ENCODE measurements at regions not wholly inside any gene's neighbourhood (a gene's known extent, or its start where the extent isn't known, plus 50 kb on each side); places are given as distances from the start of the nearest gene placed in this dataset.

- H3K9me3 ChIP-seq (replicated peaks; ENCODE audit: control insufficient read depth, insufficient read depth, low read depth, low read length): no peaks in the 10 kb centered on the region
- ChIA-PET POLR2A (no interaction called here), CTCF (ENCODE audit: low intra/inter-chr PET ratio) (no interaction called here)
Observed at GRCh38 chr4:11337287-11337686, 91.4 kb downstream of the HS3ST1 start.

GRCh38 chr4:11336435-11336834, 92.3 kb downstream of the HS3ST1 start:
- H3K9ac ChIP-seq (ENCODE audit: insufficient read depth in 1 of 2, low read depth in 2 of 2, low read length in 2 of 2): no peak overlapping the region
- no peaks in the 10 kb centered on the region for H3K4me1 ChIP-seq (replicated peaks in 1 of 2; ENCODE audit: control insufficient read depth in 2 of 2, insufficient read depth in 2 of 2, low read length in 2 of 2)
- TF ChIP-seq ZNF764 (CRISPR knock-in tag; IDR thresholded peaks at IDR 0.05; ENCODE audit: low read depth) (no peak), NKRF (IDR thresholded peaks at IDR 0.05; ENCODE audit: borderline replicate concordance) (no peak), ZSCAN29 (IDR thresholded peaks at IDR 0.05) (no peak), FOXO4 (CRISPR knock-in tag; IDR thresholded peaks at IDR 0.05) (no peak), ZNF12 (CRISPR knock-in tag; IDR thresholded peaks at IDR 0.05) (no peak), MCM7 (IDR thresholded peaks at IDR 0.05) (no peak)
- no peak for DNase-seq (ENCODE audit: extremely low read depth in 1 of 4, low spot score in 3 of 4)
- H3K27me3 ChIP-seq (ENCODE audit: control insufficient read depth in 2 of 2, insufficient read depth in 2 of 2, low read length in 2 of 2): no peaks in the 10 kb centered on the region
- no peak for FAIRE-seq
- H3K9me1 ChIP-seq (ENCODE audit: control insufficient read depth, insufficient read depth, low read length): no peaks in the 10 kb centered on the region
- H3K36me3 ChIP-seq (ENCODE audit: control insufficient read depth, insufficient read depth, low read length): no peaks in the 10 kb centered on the region
- 0% methylated on average over 4 of the region's 4 CpGs for whole genome bisulfite sequencing (ENCODE audit: insufficient coverage, low coverage, missing lambda C conversion rate)
- no peak overlapping the region for H3K27ac ChIP-seq (ENCODE audit: extremely low read depth, low read depth, low read length)
- intact Hi-C loops (cut with micrococcal nuclease) (no loop called here), in situ Hi-C loops (cut with MboI) (no loop called here)
- H2AFZ ChIP-seq (ENCODE audit: low read depth, low read length): no peak overlapping the region
- no peaks in the 10 kb centered on the region for H3K9me3 ChIP-seq (replicated peaks; ENCODE audit: control insufficient read depth, insufficient read depth, low read depth, low read length)
- H3K4me3 ChIP-seq: no peak overlapping the region
- ChIA-PET CTCF (ENCODE audit: low intra/inter-chr PET ratio) (no interaction called here), POLR2A (no interaction called here)
- ATAC-seq: no peak
- H3K79me2 ChIP-seq (ENCODE audit: control insufficient read depth, insufficient read depth, low read length): no peaks in the 10 kb centered on the region
- BruUV-seq (replicated peaks): no TSS peak
- no peak overlapping the region for H3K4me2 ChIP-seq (ENCODE audit: insufficient read depth, low read length)
- H4K20me1 ChIP-seq (replicated peaks; ENCODE audit: control insufficient read depth, insufficient read depth, low read length): no peaks in the 10 kb centered on the region

More at GRCh38 chr4:11337287-11337686, 91.4 kb downstream of the HS3ST1 start:
- Histone ChIP-seq H3K4me2 (ENCODE audit: insufficient read depth, low read length) (no peak overlapping the region), H3K79me2 (ENCODE audit: control insufficient read depth, insufficient read depth, low read length) (no peaks in the 10 kb centered on the region), H3K27ac (ENCODE audit: extremely low read depth, low read depth, low read length) (no peak overlapping the region), H3K4me3 (no peak overlapping the region), H3K9me1 (ENCODE audit: control insufficient read depth, insufficient read depth, low read length) (no peaks in the 10 kb centered on the region), H4K20me1 (replicated peaks; ENCODE audit: control insufficient read depth, insufficient read depth, low read length) (no peaks in the 10 kb centered on the region), H2AFZ (ENCODE audit: low read depth, low read length) (no peak overlapping the region), H3K4me1 (replicated peaks in 1 of 2; ENCODE audit: control insufficient read depth in 2 of 2, insufficient read depth in 2 of 2, low read length in 2 of 2) (no peaks in the 10 kb centered on the region), H3K27me3 (ENCODE audit: control insufficient read depth in 2 of 2, insufficient read depth in 2 of 2, low read length in 2 of 2) (no peaks in the 10 kb centered on the region), H3K36me3 (ENCODE audit: control insufficient read depth, insufficient read depth, low read length) (no peaks in the 10 kb centered on the region), H3K9ac (ENCODE audit: insufficient read depth in 1 of 2, low read depth in 2 of 2, low read length in 2 of 2) (no peak overlapping the region)
- BruUV-seq (replicated peaks): no TSS peak
- FAIRE-seq (no peak), ATAC-seq (no peak), DNase-seq (ENCODE audit: extremely low read depth in 1 of 4, low spot score in 3 of 4) (no peak)
- intact Hi-C loops (cut with micrococcal nuclease) (no loop called here), in situ Hi-C loops (cut with MboI) (no loop called here)
- 0% methylated on average over 1 of the region's 1 CpG for WGBS (ENCODE audit: insufficient coverage, low coverage, missing lambda C conversion rate)
- TF ChIP-seq ZFPM2 (CRISPR knock-in tag; IDR thresholded peaks at IDR 0.05): no peak
